Keratinocyte (primary cell): ENCODE measurements at regions not wholly inside any gene's neighbourhood (a gene's known extent, or its start where the extent isn't known, plus 50 kb on each side); places are given as distances from the start of the nearest gene placed in this dataset.

Experiments
- DNase-seq: peaks from one replicate; pipeline ENCODE4 v3.0.0-alpha.2; 2011; ENCODE audit warnings: low read depth, missing footprints, low spot score
- FAIRE-seq: peaks from 2 replicates; lab custom pipeline; 2011; peaks lifted over from hg19 to GRCh38; lab: Jason Lieb, UNC
- H2AFZ ChIP-seq: 2 replicates; pipeline ENCODE4 v1.6.0; 2012; ENCODE audit warnings: low read length, control low read depth, inconsistent platforms; ENCODE audit not compliant: control insufficient read depth
- H3K27ac ChIP-seq: 2 replicates; pipeline ENCODE4 v1.5.1; 2011; ENCODE audit warnings: low read length; ENCODE audit not compliant: control insufficient read depth, insufficient read depth
- H3K27me3 ChIP-seq: 3 replicates; pipeline ENCODE4 v1.6.0; 2011; ENCODE audit warnings: low read length; ENCODE audit not compliant: control insufficient read depth, insufficient read depth; ENCODE audit errors: extremely low read depth
- H3K36me3 ChIP-seq, 2 experiments: 2 replicates in 1 of 2; 3 replicates in 1 of 2; pipeline ENCODE4 v1.5.1; 2011; ENCODE audit warnings: low read length in 2 of 2, mild to moderate bottlenecking in 1 of 2; ENCODE audit not compliant: control insufficient read depth in 2 of 2, insufficient read depth in 2 of 2; ENCODE audit errors: extremely low read depth in 1 of 2
- H3K4me1 ChIP-seq: 3 replicates; pipeline ENCODE4 v1.5.1; 2011; ENCODE audit warnings: low read length; ENCODE audit not compliant: control insufficient read depth, insufficient read depth; ENCODE audit errors: extremely low read depth
- H3K4me2 ChIP-seq: 3 replicates; pipeline ENCODE4 v1.6.0; 2011; ENCODE audit warnings: low read depth, low read length; ENCODE audit not compliant: control insufficient read depth, insufficient read depth; ENCODE audit errors: extremely low read depth
- H3K4me3 ChIP-seq, 3 experiments: fragments of 200-600 bp in 1 of 3; sonication (generic) in 1 of 3; 2 replicates in 2 of 3; 3 replicates in 1 of 3; pipeline ENCODE4 v1.5.1; 2011 to 2016; ENCODE audit warnings: low read length in 3 of 3, mild to moderate bottlenecking in 3 of 3, control low read depth in 2 of 3, inconsistent platforms in 1 of 3, low read depth in 1 of 3, mixed read lengths in 1 of 3, mixed run types in 1 of 3, moderate library complexity in 1 of 3; ENCODE audit not compliant: control insufficient read depth in 2 of 3, insufficient read depth in 2 of 3; ENCODE audit errors: extremely low read depth in 1 of 3
- H3K79me2 ChIP-seq: 2 replicates; pipeline ENCODE4 v1.6.0; 2012; ENCODE audit warnings: low read length; ENCODE audit not compliant: control insufficient read depth, insufficient read depth
- H3K9ac ChIP-seq: 3 replicates; pipeline ENCODE4 v1.6.0; 2011; ENCODE audit warnings: low read length; ENCODE audit not compliant: control insufficient read depth, insufficient read depth; ENCODE audit errors: extremely low read depth
- H3K9me1 ChIP-seq: 3 replicates; pipeline ENCODE4 v1.6.0; 2011; ENCODE audit warnings: low read length; ENCODE audit not compliant: control insufficient read depth, insufficient read depth; ENCODE audit errors: extremely low read depth
- H3K9me3 ChIP-seq: 2 replicates; pipeline ENCODE4 v1.5.1; 2012; ENCODE audit warnings: low read depth, low read length; ENCODE audit not compliant: control insufficient read depth
- H4K20me1 ChIP-seq: 3 replicates; pipeline ENCODE4 v1.6.0; 2011; ENCODE audit warnings: low read length; ENCODE audit not compliant: control insufficient read depth, insufficient read depth; ENCODE audit errors: extremely low read depth
- EZH2 ChIP-seq: IDR thresholded peaks from one replicate; pipeline ENCODE4 v1.6.1; 2012; ENCODE audit warnings: inconsistent platforms, mild to moderate bottlenecking, low read length, moderate library complexity
- dilution Hi-C: fragments of 300-500 bp; cut with MboI; formaldehyde crosslinking; loops from one replicate; pipeline ENCODE4 v1.7.0; 2020; ENCODE audit warnings: low sequenced_read_pairs; ENCODE audit not compliant: extremely low pct_ligation_motif_present
- TF ChIP-seq, protein P1 (sequence below), 3 experiments: IDR thresholded peaks in 1 of 3; conservative IDR thresholded peaks in 1 of 3; optimal IDR thresholded peaks in 1 of 3; 2 replicates in 2 of 3; 3 replicates in 1 of 3; pipeline versions ENCODE3 to v1.5.1; 2011; ENCODE audit warnings: low read length in 3 of 3, mild to moderate bottlenecking in 3 of 3, moderate library complexity in 2 of 3, control low read depth in 1 of 3, inconsistent platforms in 1 of 3; ENCODE audit not compliant: insufficient read depth in 2 of 3; ENCODE audit errors: extremely low read depth in 1 of 3

- no peak overlapping the region for H2AFZ ChIP-seq
- H3K9me3 ChIP-seq, result no peaks in the 10 kb centered on the region
- H3K9me1 ChIP-seq, result no peaks in the 10 kb centered on the region
- FAIRE-seq (no peak), DNase-seq (no peak)
- no peak overlapping the region for H3K9ac ChIP-seq
- H4K20me1 ChIP-seq, result no peaks in the 10 kb centered on the region
- H3K27me3 ChIP-seq, result no peaks in the 10 kb centered on the region
- no peak overlapping the region for H3K27ac ChIP-seq
- H3K36me3 ChIP-seq, result no peaks in the 10 kb centered on the region
- TF ChIP-seq, protein P1, sequence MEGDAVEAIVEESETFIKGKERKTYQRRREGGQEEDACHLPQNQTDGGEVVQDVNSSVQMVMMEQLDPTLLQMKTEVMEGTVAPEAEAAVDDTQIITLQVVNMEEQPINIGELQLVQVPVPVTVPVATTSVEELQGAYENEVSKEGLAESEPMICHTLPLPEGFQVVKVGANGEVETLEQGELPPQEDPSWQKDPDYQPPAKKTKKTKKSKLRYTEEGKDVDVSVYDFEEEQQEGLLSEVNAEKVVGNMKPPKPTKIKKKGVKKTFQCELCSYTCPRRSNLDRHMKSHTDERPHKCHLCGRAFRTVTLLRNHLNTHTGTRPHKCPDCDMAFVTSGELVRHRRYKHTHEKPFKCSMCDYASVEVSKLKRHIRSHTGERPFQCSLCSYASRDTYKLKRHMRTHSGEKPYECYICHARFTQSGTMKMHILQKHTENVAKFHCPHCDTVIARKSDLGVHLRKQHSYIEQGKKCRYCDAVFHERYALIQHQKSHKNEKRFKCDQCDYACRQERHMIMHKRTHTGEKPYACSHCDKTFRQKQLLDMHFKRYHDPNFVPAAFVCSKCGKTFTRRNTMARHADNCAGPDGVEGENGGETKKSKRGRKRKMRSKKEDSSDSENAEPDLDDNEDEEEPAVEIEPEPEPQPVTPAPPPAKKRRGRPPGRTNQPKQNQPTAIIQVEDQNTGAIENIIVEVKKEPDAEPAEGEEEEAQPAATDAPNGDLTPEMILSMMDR (optimal IDR thresholded peaks at IDR 0.05 in 1 of 3, IDR thresholded peaks at IDR 0.05 in 1 of 3, conservative IDR thresholded peaks at IDR 0.05 in 1 of 3; ENCODE audit: extremely low read depth in 1 of 3, insufficient read depth in 2 of 3, low read length in 3 of 3), result no peak
- no peak for TF ChIP-seq EZH2
- no peak overlapping the region for H3K4me2 ChIP-seq
- H3K4me3 ChIP-seq, result no peak overlapping the region
- dilution Hi-C loops, result no loop called here
- H3K79me2 ChIP-seq, result no peaks in the 10 kb centered on the region
- H3K4me1 ChIP-seq, result no peaks in the 10 kb centered on the region
Measured at GRCh38 chr11:28743061-28743550, 634.9 kb downstream of the METTL15 start.

- dilution Hi-C loops, result no loop called here
- H3K36me3 ChIP-seq, result no peaks in the 10 kb centered on the region
Measured at GRCh38 chr11:28739489-28740280, 631.5 kb downstream of the METTL15 start.

More at GRCh38 chr11:28739489-28740280, 631.5 kb downstream of the METTL15 start:
- FAIRE-seq, result no peak
- H3K4me3 ChIP-seq, result no peak overlapping the region
- H3K27ac ChIP-seq, result no peak overlapping the region
- H3K9me3 ChIP-seq, result no peaks in the 10 kb centered on the region
- no peaks in the 10 kb centered on the region for H3K27me3 ChIP-seq
- no peak for DNase-seq
- TF ChIP-seq, protein P1 (optimal IDR thresholded peaks at IDR 0.05 in 1 of 3, IDR thresholded peaks at IDR 0.05 in 1 of 3, conservative IDR thresholded peaks at IDR 0.05 in 1 of 3; ENCODE audit: extremely low read depth in 1 of 3, insufficient read depth in 2 of 3, low read length in 3 of 3), result no peak
- no peak for TF ChIP-seq EZH2
- H3K9me1 ChIP-seq, result no peaks in the 10 kb centered on the region
- no peak overlapping the region for H3K4me2 ChIP-seq
- no peak overlapping the region for H3K9ac ChIP-seq
- H3K4me1 ChIP-seq, result no peaks in the 10 kb centered on the region
- no peaks in the 10 kb centered on the region for H3K79me2 ChIP-seq
- H2AFZ ChIP-seq, result no peak overlapping the region
- no peaks in the 10 kb centered on the region for H4K20me1 ChIP-seq
